PC-3 (cell line): ENCODE measurements at regions not wholly inside any gene's neighbourhood (a gene's known extent, or its start where the extent isn't known, plus 50 kb on each side); places are given as distances from the start of the nearest gene placed in this dataset.
A peak's percentile ranks its signal among the peaks of the same experiment; 100 is the strongest.

ENCODE experiments used
- ATAC-seq: fragments of 200-7000 bp; cut with Tn5 transposase; 2 replicates; pipeline ENCODE4 v1.9.1; 2020; ENCODE audit warnings: mild to moderate bottlenecking, moderate library complexity
- BruUV-seq: library from RNA; stranded (reverse); fragments of 400-500 nt; replicated peaks from 2 replicates; lab custom pipeline; 2021; lab: Mats Ljungman, UMichigan
- CTCF ChIA-PET: fragments of 300-600 bp; sonication (Branson Sonifier 250); formaldehyde crosslinking; loops from one replicate; lab custom pipeline; 2022; ENCODE audit warnings: antibody characterized with exemption; lab: Charles Lee
- POLR2A ChIA-PET: fragments of 300-600 bp; sonication (Branson Sonifier 250); formaldehyde crosslinking; loops from one replicate; lab custom pipeline; 2022; ENCODE audit warnings: antibody characterized with exemption; ENCODE audit not compliant: unreplicated experiment; lab: Charles Lee
- DNase-seq: peaks from one replicate; pipeline ENCODE4 v3.0.0-alpha.2; 2015
- H2AFZ ChIP-seq: fragments of 300-600 bp; sonication (generic); 2 replicates; pipeline ENCODE4 v1.6.0; 2016; ENCODE audit warnings: antibody characterized with exemption, low read length
- H3F3A ChIP-seq: fragments of 300-600 bp; sonication (generic); one replicate; pipeline ENCODE4 v1.6.0; 2017; ENCODE audit warnings: antibody characterized with exemption, low read length, control low read depth, mild to moderate bottlenecking; ENCODE audit not compliant: unreplicated experiment
- H3K27ac ChIP-seq: fragments of 300-600 bp; sonication (generic); 2 replicates; pipeline ENCODE4 v1.5.1; 2016; ENCODE audit warnings: mild to moderate bottlenecking, low read length
- H3K27me3 ChIP-seq: fragments of 300-600 bp; sonication (generic); 2 replicates; pipeline ENCODE4 v1.6.1; 2016; ENCODE audit warnings: low read length, mixed read lengths
- H3K36me3 ChIP-seq: fragments of 300-600 bp; sonication (generic); 2 replicates; pipeline ENCODE4 v1.6.1; 2016; ENCODE audit warnings: low read depth, mixed run types, low read length, mixed read lengths
- H3K4me1 ChIP-seq: fragments of 300-600 bp; sonication (generic); 2 replicates; pipeline ENCODE4 v1.5.1; 2016; ENCODE audit warnings: low read length; ENCODE audit not compliant: insufficient read depth
- H3K4me2 ChIP-seq: fragments of 300-600 bp; sonication (generic); 2 replicates; pipeline ENCODE4 v1.6.0; 2016; ENCODE audit warnings: low read length
- H3K4me3 ChIP-seq: fragments of 300-600 bp; sonication (generic); 2 replicates; pipeline ENCODE4 v1.5.1; 2016; ENCODE audit warnings: mild to moderate bottlenecking, low read length, mixed read lengths
- H3K79me2 ChIP-seq: fragments of 300-600 bp; sonication (generic); 2 replicates; pipeline ENCODE4 v1.6.1; 2017; ENCODE audit warnings: low read length, mixed read lengths
- H3K9ac ChIP-seq: fragments of 300-600 bp; sonication (generic); 2 replicates; pipeline ENCODE4 v1.6.0; 2016; ENCODE audit warnings: mild to moderate bottlenecking, low read length
- H3K9me2 ChIP-seq: fragments of 300-600 bp; sonication (generic); replicated peaks from 2 replicates; pipeline ENCODE4 v1.6.1; 2016; ENCODE audit warnings: mixed run types, low read length, mixed read lengths
- H3K9me3 ChIP-seq: fragments of 300-600 bp; sonication (generic); 2 replicates; pipeline ENCODE4 v1.6.1; 2016; ENCODE audit warnings: low read length, mixed read lengths
- H4K20me1 ChIP-seq: fragments of 300-600 bp; sonication (generic); 2 replicates; pipeline ENCODE4 v1.6.1; 2016; ENCODE audit warnings: low read length, mixed read lengths
- EZH2 ChIP-seq: fragments of 300-600 bp; sonication (generic); IDR thresholded peaks from one replicate; pipeline ENCODE4 v1.6.1; 2017; ENCODE audit warnings: antibody characterized with exemption, mild to moderate bottlenecking, low read length; ENCODE audit not compliant: unreplicated experiment
- EZH2phosphoT487 ChIP-seq: fragments of 300-600 bp; sonication (generic); IDR thresholded peaks from 2 replicates; pipeline ENCODE4 v1.6.1; 2018; ENCODE audit warnings: mild to moderate bottlenecking, antibody characterized with exemption, low read length, borderline replicate concordance
- intact Hi-C: fragments of 100-400 bp; cut with micrococcal nuclease; formaldehyde crosslinking; loops from 2 replicates; pipeline ENCODE4 v1.9.0; 2023
- TF ChIP-seq, protein P1 (sequence below): fragments of 300-600 bp; sonication (generic); conservative IDR thresholded peaks from 2 replicates; pipeline ENCODE4 v1.5.1; 2017; ENCODE audit warnings: antibody characterized with exemption, low read depth, mild to moderate bottlenecking, low read length

- H3K9me3 ChIP-seq = no peaks in the 10 kb centered on the region
- H3K27me3 ChIP-seq = no peaks in the 10 kb centered on the region
- H3K27ac ChIP-seq = no peak overlapping the region
- no peaks in the 10 kb centered on the region for H3K9me2 ChIP-seq
- no peak for DNase-seq
- no peak overlapping the region for H3K4me3 ChIP-seq
- no peaks in the 10 kb centered on the region for H3F3A ChIP-seq
- H3K4me1 ChIP-seq = peaks cover 32% of the 10 kb centered on the region
- H3K79me2 ChIP-seq = no peaks in the 10 kb centered on the region
- intact Hi-C loops = loop anchor here (5.0 kb wide), 1 partner anchor 57 kb away; no protein-coding TSS in a partner anchor
- TF ChIP-seq, protein P1, sequence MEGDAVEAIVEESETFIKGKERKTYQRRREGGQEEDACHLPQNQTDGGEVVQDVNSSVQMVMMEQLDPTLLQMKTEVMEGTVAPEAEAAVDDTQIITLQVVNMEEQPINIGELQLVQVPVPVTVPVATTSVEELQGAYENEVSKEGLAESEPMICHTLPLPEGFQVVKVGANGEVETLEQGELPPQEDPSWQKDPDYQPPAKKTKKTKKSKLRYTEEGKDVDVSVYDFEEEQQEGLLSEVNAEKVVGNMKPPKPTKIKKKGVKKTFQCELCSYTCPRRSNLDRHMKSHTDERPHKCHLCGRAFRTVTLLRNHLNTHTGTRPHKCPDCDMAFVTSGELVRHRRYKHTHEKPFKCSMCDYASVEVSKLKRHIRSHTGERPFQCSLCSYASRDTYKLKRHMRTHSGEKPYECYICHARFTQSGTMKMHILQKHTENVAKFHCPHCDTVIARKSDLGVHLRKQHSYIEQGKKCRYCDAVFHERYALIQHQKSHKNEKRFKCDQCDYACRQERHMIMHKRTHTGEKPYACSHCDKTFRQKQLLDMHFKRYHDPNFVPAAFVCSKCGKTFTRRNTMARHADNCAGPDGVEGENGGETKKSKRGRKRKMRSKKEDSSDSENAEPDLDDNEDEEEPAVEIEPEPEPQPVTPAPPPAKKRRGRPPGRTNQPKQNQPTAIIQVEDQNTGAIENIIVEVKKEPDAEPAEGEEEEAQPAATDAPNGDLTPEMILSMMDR = no peak
- no peak for TF ChIP-seq EZH2phosphoT487
- no peak for TF ChIP-seq EZH2
- H2AFZ ChIP-seq = no peak overlapping the region
- ChIA-PET CTCF (no interaction called here), POLR2A (no interaction called here)
- H3K9ac ChIP-seq = no peak overlapping the region
- ATAC-seq = no peak
- no peaks in the 10 kb centered on the region for H3K36me3 ChIP-seq
- BruUV-seq = no TSS peak
- H4K20me1 ChIP-seq = no peaks in the 10 kb centered on the region
- H3K4me2 ChIP-seq = no peak overlapping the region; the same call in 1 of the 2 replicates
These were observed 131.5 kb upstream of the DLX2 start for GRCh38 chr2:172233987-172234715.

GRCh38 chr2:172234716-172235691 lies 132.3 kb upstream of the DLX2 start:
- TF ChIP-seq EZH2phosphoT487 (no peak), EZH2 (no peak)
- TF ChIP-seq, protein P1 = no peak
- ATAC-seq (no peak), DNase-seq (no peak)
- Histone ChIP-seq H3K79me2 (no peaks in the 10 kb centered on the region), H3F3A (no peaks in the 10 kb centered on the region), H3K4me2 (peak overlapping the region; percentile 77), H3K4me1 (peaks cover 35% of the 10 kb centered on the region), H3K27ac (no peak overlapping the region), H3K9ac (no peak overlapping the region), H3K27me3 (no peaks in the 10 kb centered on the region), H4K20me1 (no peaks in the 10 kb centered on the region), H3K9me3 (no peaks in the 10 kb centered on the region), H3K4me3 (peak overlapping the region; percentile 60), H3K36me3 (no peaks in the 10 kb centered on the region), H3K9me2 (no peaks in the 10 kb centered on the region), H2AFZ (peak overlapping the region; percentile 82)
- POLR2A ChIA-PET = no interaction called here
- BruUV-seq = no TSS peak
- intact Hi-C loops = loop anchor here (5.0 kb wide), 1 partner anchor 58 kb away; no protein-coding TSS in a partner anchor
- CTCF ChIA-PET = no interaction called here
